ENCODE measurements at regions not wholly inside any gene's neighbourhood (a gene's known extent, or its start where the extent isn't known, plus 50 kb on each side); places are given as distances from the start of the nearest gene placed in this dataset.
A peak's percentile ranks its signal among the peaks of the same experiment; 100 is the strongest.

DNA sequence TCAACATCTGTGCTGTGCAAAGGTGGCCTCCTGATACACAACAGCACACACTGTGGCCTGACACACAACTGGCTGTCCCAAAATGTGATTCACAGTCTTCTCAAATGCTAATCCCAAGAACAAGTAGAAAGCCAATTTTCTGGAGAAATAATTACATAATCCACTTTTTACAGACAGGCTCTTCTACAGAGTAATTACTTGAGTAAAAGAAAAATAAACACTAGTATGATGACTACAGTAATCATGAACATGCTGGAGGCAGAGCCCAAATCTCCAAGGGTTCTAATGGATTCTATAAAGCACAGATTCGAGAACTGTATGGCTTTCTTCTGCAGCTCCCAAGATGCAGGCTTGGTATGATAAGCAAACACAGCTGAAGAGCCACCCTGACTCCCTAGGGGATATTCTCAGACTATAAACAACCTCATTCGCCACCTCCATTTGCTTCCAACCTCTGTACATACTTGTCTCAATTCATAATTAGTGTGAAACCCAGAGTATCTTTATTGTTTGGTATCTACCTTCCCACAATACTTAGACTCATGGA lies 81.9 kb downstream of the SIPA1L2 start:
- H3K4me3 ChIP-seq (ENCODE audit: insufficient read depth, low read depth, low read length), result no peak overlapping the region
- DNase-seq, result no peak
- no peaks in the 10 kb centered on the region for H3K27me3 ChIP-seq (ENCODE audit: control insufficient read depth, insufficient read depth, low read length)
- no peaks in the 10 kb centered on the region for H3K36me3 ChIP-seq (replicated peaks; ENCODE audit: control insufficient read depth, insufficient read depth, low read length)

- H3K4me3 ChIP-seq (ENCODE audit: insufficient read depth, low read depth, low read length), result no peak overlapping the region
- no peaks in the 10 kb centered on the region for H3K27me3 ChIP-seq (ENCODE audit: control insufficient read depth, insufficient read depth, low read length)
- no peaks in the 10 kb centered on the region for H3K36me3 ChIP-seq (replicated peaks; ENCODE audit: control insufficient read depth, insufficient read depth, low read length)
- DNase-seq, result no peak
Observed at GRCh38 chr1:232542633-232543593, 87.0 kb downstream of the SIPA1L2 start.

- Histone ChIP-seq H3K36me3 (replicated peaks; ENCODE audit: control insufficient read depth, insufficient read depth, low read length) (no peaks in the 10 kb centered on the region), H3K27me3 (ENCODE audit: control insufficient read depth, insufficient read depth, low read length) (no peaks in the 10 kb centered on the region), H3K4me3 (ENCODE audit: insufficient read depth, low read depth, low read length) (no peak overlapping the region)
- no peak for DNase-seq
Observed at GRCh38 chr1:232538943-232539302, 91.0 kb downstream of the SIPA1L2 start.

- no peak overlapping the region for H3K4me3 ChIP-seq (ENCODE audit: insufficient read depth, low read depth, low read length)
- no peaks in the 10 kb centered on the region for H3K36me3 ChIP-seq (replicated peaks; ENCODE audit: control insufficient read depth, insufficient read depth, low read length)
- peak; percentile 59 for DNase-seq
- no peaks in the 10 kb centered on the region for H3K27me3 ChIP-seq (ENCODE audit: control insufficient read depth, insufficient read depth, low read length)
Observed at GRCh38 chr1:232538224-232538942, 91.5 kb downstream of the SIPA1L2 start.

GRCh38 chr1:232534552-232535517 lies 95.1 kb downstream of the SIPA1L2 start:
- no peak overlapping the region for H3K4me3 ChIP-seq (ENCODE audit: insufficient read depth, low read depth, low read length)
- H3K36me3 ChIP-seq (replicated peaks; ENCODE audit: control insufficient read depth, insufficient read depth, low read length), result no peaks in the 10 kb centered on the region
- H3K27me3 ChIP-seq (ENCODE audit: control insufficient read depth, insufficient read depth, low read length), result no peaks in the 10 kb centered on the region
- DNase-seq, result no peak

- H3K4me3 ChIP-seq (ENCODE audit: insufficient read depth, low read depth, low read length), result no peak overlapping the region
- H3K36me3 ChIP-seq (replicated peaks; ENCODE audit: control insufficient read depth, insufficient read depth, low read length), result no peaks in the 10 kb centered on the region
- H3K27me3 ChIP-seq (ENCODE audit: control insufficient read depth, insufficient read depth, low read length), result no peaks in the 10 kb centered on the region
- DNase-seq, result no peak
Observed at GRCh38 chr1:232533328-232533727, 96.6 kb downstream of the SIPA1L2 start.

- no peak overlapping the region for H3K4me3 ChIP-seq (ENCODE audit: insufficient read depth, low read depth, low read length)
- H3K27me3 ChIP-seq (ENCODE audit: control insufficient read depth, insufficient read depth, low read length), result no peaks in the 10 kb centered on the region
- DNase-seq, result no peak
- no peaks in the 10 kb centered on the region for H3K36me3 ChIP-seq (replicated peaks; ENCODE audit: control insufficient read depth, insufficient read depth, low read length)
Observed at GRCh38 chr1:232532901-232533300, 97.0 kb downstream of the SIPA1L2 start.

- no peak for DNase-seq
- H3K4me3 ChIP-seq (ENCODE audit: insufficient read depth, low read depth, low read length), result no peak overlapping the region
- H3K27me3 ChIP-seq (ENCODE audit: control insufficient read depth, insufficient read depth, low read length), result no peaks in the 10 kb centered on the region
- no peaks in the 10 kb centered on the region for H3K36me3 ChIP-seq (replicated peaks; ENCODE audit: control insufficient read depth, insufficient read depth, low read length)
Observed at GRCh38 chr1:232531291-232531690, 98.6 kb downstream of the SIPA1L2 start.

DNA sequence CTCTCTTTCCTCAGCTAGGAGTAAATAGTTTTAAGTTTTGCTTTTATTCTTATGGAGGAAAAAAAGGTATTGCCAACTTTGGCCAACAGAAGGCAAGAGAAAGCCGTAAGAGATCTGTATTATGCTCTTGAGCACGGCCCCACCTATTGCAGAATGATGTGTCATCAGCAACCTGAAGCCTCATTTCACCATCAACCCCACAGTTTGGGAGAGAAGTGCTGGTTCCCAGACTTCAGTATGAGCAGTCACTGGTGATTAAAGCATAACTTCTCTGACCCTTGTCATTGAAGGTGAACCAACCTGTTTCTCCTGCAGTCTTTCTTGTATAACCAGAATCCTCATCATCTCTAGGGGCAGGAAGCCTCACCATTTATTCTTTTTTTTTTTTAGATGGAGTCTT lies 100.2 kb downstream of the SIPA1L2 start:
- no peaks in the 10 kb centered on the region for H3K27me3 ChIP-seq (ENCODE audit: control insufficient read depth, insufficient read depth, low read length)
- no peak for DNase-seq
- H3K36me3 ChIP-seq (replicated peaks; ENCODE audit: control insufficient read depth, insufficient read depth, low read length), result no peaks in the 10 kb centered on the region
- no peak overlapping the region for H3K4me3 ChIP-seq (ENCODE audit: insufficient read depth, low read depth, low read length)

GRCh38 chr1:232528472-232529089 lies 101.4 kb downstream of the SIPA1L2 start:
- Histone ChIP-seq H3K27me3 (ENCODE audit: control insufficient read depth, insufficient read depth, low read length) (no peaks in the 10 kb centered on the region), H3K4me3 (ENCODE audit: insufficient read depth, low read depth, low read length) (no peak overlapping the region), H3K36me3 (replicated peaks; ENCODE audit: control insufficient read depth, insufficient read depth, low read length) (no peaks in the 10 kb centered on the region)
- DNase-seq, result no peak

- Histone ChIP-seq H3K27me3 (ENCODE audit: control insufficient read depth, insufficient read depth, low read length) (no peaks in the 10 kb centered on the region), H3K36me3 (replicated peaks; ENCODE audit: control insufficient read depth, insufficient read depth, low read length) (no peaks in the 10 kb centered on the region), H3K4me3 (ENCODE audit: insufficient read depth, low read depth, low read length) (no peak overlapping the region)
- DNase-seq, result no peak
Observed at GRCh38 chr1:232524056-232524455, 105.9 kb downstream of the SIPA1L2 start.

DNA sequence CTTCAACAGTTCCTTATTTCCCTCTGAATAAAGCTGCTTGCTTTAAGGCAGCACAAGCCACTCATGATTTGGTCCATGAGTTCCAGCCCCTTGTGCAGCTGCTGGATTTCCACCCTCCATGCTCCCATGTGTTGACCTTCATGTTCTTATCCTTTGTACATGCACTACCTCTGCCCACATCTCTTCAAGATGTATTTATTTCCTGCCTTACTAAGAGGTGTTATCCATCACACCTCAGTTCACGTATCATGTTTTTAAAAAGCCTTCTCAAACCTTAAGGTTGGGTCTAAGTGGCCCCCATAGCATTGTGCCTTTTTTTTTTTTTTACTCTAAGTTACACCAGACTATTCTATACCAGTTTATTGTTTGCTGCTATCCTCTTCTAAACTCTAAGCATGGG lies 107.7 kb downstream of the SIPA1L2 start:
- H3K36me3 ChIP-seq (replicated peaks; ENCODE audit: control insufficient read depth, insufficient read depth, low read length), result no peaks in the 10 kb centered on the region
- no peaks in the 10 kb centered on the region for H3K27me3 ChIP-seq (ENCODE audit: control insufficient read depth, insufficient read depth, low read length)
- no peak for DNase-seq
- no peak overlapping the region for H3K4me3 ChIP-seq (ENCODE audit: insufficient read depth, low read depth, low read length)

- H3K36me3 ChIP-seq (replicated peaks; ENCODE audit: control insufficient read depth, insufficient read depth, low read length), result no peaks in the 10 kb centered on the region
- no peak for DNase-seq
- no peak overlapping the region for H3K4me3 ChIP-seq (ENCODE audit: insufficient read depth, low read depth, low read length)
- H3K27me3 ChIP-seq (ENCODE audit: control insufficient read depth, insufficient read depth, low read length), result no peaks in the 10 kb centered on the region
Observed at GRCh38 chr1:232521660-232522059, 108.3 kb downstream of the SIPA1L2 start.

GRCh38 chr1:232519186-232519585 lies 110.7 kb downstream of the SIPA1L2 start:
- no peak for DNase-seq
- Histone ChIP-seq H3K4me3 (ENCODE audit: insufficient read depth, low read depth, low read length) (no peak overlapping the region), H3K36me3 (replicated peaks; ENCODE audit: control insufficient read depth, insufficient read depth, low read length) (no peaks in the 10 kb centered on the region), H3K27me3 (ENCODE audit: control insufficient read depth, insufficient read depth, low read length) (no peaks in the 10 kb centered on the region)

All from H7 (cell line).